ENCODE measurements at regions not wholly inside any gene's neighbourhood (a gene's known extent, or its start where the extent isn't known, plus 50 kb on each side); places are given as distances from the start of the nearest gene placed in this dataset.

DNA sequence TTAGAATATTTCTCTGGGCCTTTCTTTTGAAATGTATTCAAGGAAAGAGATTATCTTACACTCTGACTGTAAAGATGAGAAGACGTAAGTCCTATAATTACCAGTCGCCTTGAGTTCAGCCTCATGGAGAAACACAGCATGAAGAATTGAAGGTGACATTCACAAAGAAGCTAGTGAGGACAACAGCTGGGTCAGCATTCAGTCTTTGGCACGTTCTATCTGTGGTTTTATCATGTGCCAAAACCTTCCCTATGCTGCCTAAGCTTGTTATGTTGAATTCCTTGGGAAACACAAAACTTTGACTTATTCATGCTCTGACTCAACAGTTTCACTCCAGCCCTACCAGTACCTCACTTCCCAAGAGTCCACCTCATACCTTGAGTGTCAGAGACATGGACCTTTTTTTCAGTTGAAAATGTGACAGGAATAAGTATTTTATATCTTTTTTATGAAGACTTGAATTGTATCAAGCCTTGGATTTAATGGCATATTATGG is 198.8 kb upstream of the KIRREL3 start:
- Histone ChIP-seq H3K4me3 (no peak overlapping the region), H3K27me3 (no peaks in the 10 kb centered on the region), H3K9me3 (no peaks in the 10 kb centered on the region), H3K27ac (no peak overlapping the region), H3K36me3 (no peaks in the 10 kb centered on the region), H3K4me1 (no peaks in the 10 kb centered on the region)
- no peak for DNase-seq
- intact Hi-C loops (cut with DNase I; ENCODE audit: low total_unique reads), result no loop called here
- TF ChIP-seq, protein P1, sequence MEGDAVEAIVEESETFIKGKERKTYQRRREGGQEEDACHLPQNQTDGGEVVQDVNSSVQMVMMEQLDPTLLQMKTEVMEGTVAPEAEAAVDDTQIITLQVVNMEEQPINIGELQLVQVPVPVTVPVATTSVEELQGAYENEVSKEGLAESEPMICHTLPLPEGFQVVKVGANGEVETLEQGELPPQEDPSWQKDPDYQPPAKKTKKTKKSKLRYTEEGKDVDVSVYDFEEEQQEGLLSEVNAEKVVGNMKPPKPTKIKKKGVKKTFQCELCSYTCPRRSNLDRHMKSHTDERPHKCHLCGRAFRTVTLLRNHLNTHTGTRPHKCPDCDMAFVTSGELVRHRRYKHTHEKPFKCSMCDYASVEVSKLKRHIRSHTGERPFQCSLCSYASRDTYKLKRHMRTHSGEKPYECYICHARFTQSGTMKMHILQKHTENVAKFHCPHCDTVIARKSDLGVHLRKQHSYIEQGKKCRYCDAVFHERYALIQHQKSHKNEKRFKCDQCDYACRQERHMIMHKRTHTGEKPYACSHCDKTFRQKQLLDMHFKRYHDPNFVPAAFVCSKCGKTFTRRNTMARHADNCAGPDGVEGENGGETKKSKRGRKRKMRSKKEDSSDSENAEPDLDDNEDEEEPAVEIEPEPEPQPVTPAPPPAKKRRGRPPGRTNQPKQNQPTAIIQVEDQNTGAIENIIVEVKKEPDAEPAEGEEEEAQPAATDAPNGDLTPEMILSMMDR (IDR thresholded peaks at IDR 0.05), result no peak

DNA sequence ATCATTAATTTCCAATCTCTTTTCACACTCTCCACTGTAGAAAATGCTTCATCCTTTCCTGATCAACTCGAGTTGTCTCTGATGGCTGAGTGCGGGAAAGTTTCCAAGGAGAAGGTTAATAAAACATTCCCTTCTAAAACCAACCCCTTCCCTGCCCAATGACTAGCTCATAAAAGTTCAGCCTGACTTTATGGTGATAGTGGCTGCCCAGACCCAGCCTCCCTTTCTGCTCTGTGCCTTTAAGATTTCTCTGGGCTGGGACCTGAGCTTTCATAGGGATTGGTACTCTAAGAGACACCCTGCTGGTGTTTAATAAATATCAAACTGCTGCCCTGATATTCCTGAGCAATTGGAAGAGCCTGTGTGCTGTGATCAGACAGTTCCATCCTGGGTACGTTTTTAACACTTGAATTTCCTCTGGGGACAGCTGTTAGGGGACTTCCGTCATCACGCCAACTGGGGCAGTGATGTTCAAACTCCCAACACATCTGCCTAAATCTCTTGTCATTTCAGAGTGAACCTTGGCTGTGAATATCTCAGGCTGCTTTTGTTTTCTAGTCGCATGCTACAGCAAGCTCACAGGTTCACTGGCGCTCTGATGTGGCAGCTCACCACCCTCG is 195.0 kb upstream of the KIRREL3 start:
- DNase-seq, result no peak
- H3K4me1 ChIP-seq, result no peaks in the 10 kb centered on the region
- no peaks in the 10 kb centered on the region for H3K9me3 ChIP-seq
- H3K27me3 ChIP-seq, result no peaks in the 10 kb centered on the region
- intact Hi-C loops (cut with DNase I; ENCODE audit: low total_unique reads), result no loop called here
- no peaks in the 10 kb centered on the region for H3K36me3 ChIP-seq
- no peak overlapping the region for H3K27ac ChIP-seq
- no peak overlapping the region for H3K4me3 ChIP-seq
- TF ChIP-seq, protein P1 (IDR thresholded peaks at IDR 0.05), result no peak

DNA sequence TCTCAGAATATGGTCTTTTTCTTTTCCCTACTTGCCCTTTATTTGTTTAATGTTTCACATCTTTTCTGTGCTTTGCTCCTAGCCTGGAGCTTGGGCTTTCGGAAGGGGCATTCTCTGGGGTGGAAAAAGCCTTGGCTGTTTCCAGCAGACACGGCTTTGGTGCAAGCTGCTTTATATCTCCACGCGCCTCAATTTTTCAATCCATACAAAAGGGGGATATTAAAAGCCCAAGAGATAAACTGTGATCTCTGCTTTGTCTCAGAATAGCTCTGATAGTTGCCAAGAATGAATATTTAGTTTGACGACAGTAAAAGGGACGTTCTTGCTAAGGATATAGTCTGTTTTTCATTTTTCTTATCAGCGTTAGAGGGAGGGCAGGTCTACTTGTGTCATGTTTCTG is 194.0 kb upstream of the KIRREL3 start:
- Histone ChIP-seq H3K36me3 (no peaks in the 10 kb centered on the region), H3K27ac (no peak overlapping the region), H3K27me3 (no peaks in the 10 kb centered on the region), H3K4me3 (no peak overlapping the region), H3K9me3 (no peaks in the 10 kb centered on the region), H3K4me1 (no peaks in the 10 kb centered on the region)
- TF ChIP-seq, protein P1 (IDR thresholded peaks at IDR 0.05), result no peak
- DNase-seq, result no peak
- intact Hi-C loops (cut with DNase I; ENCODE audit: low total_unique reads), result no loop called here

DNA sequence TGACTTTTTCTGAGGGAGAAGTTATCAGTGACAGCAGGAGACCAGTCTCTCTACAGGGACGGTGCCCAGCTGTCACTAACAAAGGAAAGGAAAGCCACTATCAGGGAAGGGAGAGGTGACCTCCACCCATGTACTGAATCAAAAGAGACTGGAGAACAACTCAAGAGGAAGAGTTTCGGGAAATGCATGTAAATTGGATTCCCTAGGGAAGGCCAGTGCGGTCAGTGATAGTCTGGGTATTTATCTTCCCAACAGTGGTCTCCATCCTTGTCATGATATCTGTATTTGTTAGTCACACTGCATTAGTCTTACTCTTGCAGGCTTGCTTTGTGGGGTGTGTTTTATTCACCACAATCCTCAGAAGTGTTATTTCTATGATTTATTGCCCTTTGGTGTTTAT is 193.4 kb upstream of the KIRREL3 start:
- Histone ChIP-seq H3K4me3 (no peak overlapping the region), H3K27ac (no peak overlapping the region), H3K27me3 (no peaks in the 10 kb centered on the region), H3K4me1 (no peaks in the 10 kb centered on the region), H3K36me3 (no peaks in the 10 kb centered on the region), H3K9me3 (no peaks in the 10 kb centered on the region)
- no peak for DNase-seq
- TF ChIP-seq, protein P1 (IDR thresholded peaks at IDR 0.05), result no peak
- intact Hi-C loops (cut with DNase I; ENCODE audit: low total_unique reads), result no loop called here

DNA sequence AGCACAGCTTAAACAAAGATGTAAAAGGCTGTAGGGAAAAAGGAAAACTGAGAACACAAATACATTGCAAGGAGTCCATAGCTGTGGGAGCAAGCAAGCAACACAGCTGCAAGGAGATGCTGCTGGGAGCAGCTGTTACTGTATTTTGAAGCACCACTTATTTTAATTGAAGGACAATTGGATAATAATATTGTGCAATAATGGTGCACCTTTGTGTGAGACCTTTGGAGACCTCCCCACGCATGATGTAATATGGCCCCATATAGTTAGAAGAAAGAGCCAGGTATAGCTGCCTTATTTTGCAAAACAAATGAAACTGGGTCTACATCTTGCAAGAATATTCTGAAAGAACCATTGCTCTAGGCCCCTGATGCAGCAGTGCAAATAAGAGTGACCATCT is 191.1 kb upstream of the KIRREL3 start:
- H3K9me3 ChIP-seq, result no peaks in the 10 kb centered on the region
- H3K27me3 ChIP-seq, result no peaks in the 10 kb centered on the region
- H3K4me1 ChIP-seq, result no peaks in the 10 kb centered on the region
- no peak overlapping the region for H3K4me3 ChIP-seq
- H3K36me3 ChIP-seq, result no peaks in the 10 kb centered on the region
- no peak for DNase-seq
- intact Hi-C loops (cut with DNase I; ENCODE audit: low total_unique reads), result no loop called here
- TF ChIP-seq, protein P1 (IDR thresholded peaks at IDR 0.05), result no peak
- no peak overlapping the region for H3K27ac ChIP-seq

DNA sequence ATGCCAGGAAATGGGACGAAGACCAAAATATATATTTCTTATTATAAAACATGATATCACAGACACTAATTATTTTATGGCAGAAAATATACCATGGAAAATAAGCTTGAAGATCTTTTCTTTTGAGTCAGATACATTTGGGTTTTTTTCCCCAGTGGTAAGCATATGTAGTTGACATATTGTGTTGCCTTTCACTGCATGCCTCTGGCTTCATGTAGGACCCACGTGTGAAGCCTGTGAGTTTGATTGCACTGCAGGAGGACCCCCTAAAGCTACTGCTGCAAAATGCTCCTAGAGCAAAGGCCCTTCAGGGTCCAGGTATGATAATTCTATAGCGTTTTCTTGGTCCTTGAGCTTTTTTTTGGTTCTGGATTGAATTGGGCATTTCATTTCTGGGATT is 190.7 kb upstream of the KIRREL3 start:
- H3K27me3 ChIP-seq, result no peaks in the 10 kb centered on the region
- DNase-seq, result no peak
- TF ChIP-seq, protein P1 (IDR thresholded peaks at IDR 0.05), result no peak
- no peak overlapping the region for H3K27ac ChIP-seq
- H3K4me1 ChIP-seq, result no peaks in the 10 kb centered on the region
- no peaks in the 10 kb centered on the region for H3K9me3 ChIP-seq
- no peaks in the 10 kb centered on the region for H3K36me3 ChIP-seq
- intact Hi-C loops (cut with DNase I; ENCODE audit: low total_unique reads), result no loop called here
- H3K4me3 ChIP-seq, result no peak overlapping the region

All from tibial artery (tissue), 4 donors.